Right atrium auricular region (tissue), 2 donors: ENCODE measurements at regions not wholly inside any gene's neighbourhood (a gene's known extent, or its start where the extent isn't known, plus 50 kb on each side); places are given as distances from the start of the nearest gene placed in this dataset.

Experiments
- DNase-seq: peaks from one replicate; pipeline ENCODE4 v3.0.0-alpha.2; 2019; ENCODE audit warnings: low spot score
- H3K27ac ChIP-seq, 2 donors: fragments of 200-600 bp; sonication (generic); 1 replicate in 1 of 2; 2 replicates in 1 of 2; pipeline ENCODE4 v1.5.1; 2016 to 2019
- H3K27me3 ChIP-seq, 2 donors: fragments of 200-600 bp; sonication (generic); one replicate each; pipeline versions ENCODE4 v1.5.1 to v1.6.0; 2017 to 2019
- H3K36me3 ChIP-seq: fragments of 200-600 bp; sonication (generic); one replicate; pipeline ENCODE4 v1.5.1; 2016
- H3K4me1 ChIP-seq, 2 donors: fragments of 200-600 bp; sonication (generic); one replicate each; pipeline versions ENCODE4 v1.5.1 to v1.6.0; 2017 to 2019
- H3K4me3 ChIP-seq, 2 donors: fragments of 200-600 bp; sonication (generic); 1 replicate in 1 of 2; 2 replicates in 1 of 2; pipeline ENCODE4 v1.5.1; 2017 to 2019; ENCODE audit warnings: mild to moderate bottlenecking in 1 of 2, moderate library complexity in 1 of 2
- H3K9me3 ChIP-seq, 2 donors: fragments of 200-600 bp; sonication (generic); one replicate each; pipeline ENCODE4 v1.5.1; 2019
- TF ChIP-seq, protein P1 (sequence below), 2 donors: fragments of 200-600 bp; sonication (generic); IDR thresholded peaks; one replicate each; pipeline ENCODE4 v1.5.1; 2019; ENCODE audit warnings: antibody characterized with exemption in 2 of 2

GRCh38 chr9:81741103-81741502 lies 51.8 kb upstream of the TLE1 start:
- no peak for DNase-seq
- TF ChIP-seq, protein P1, sequence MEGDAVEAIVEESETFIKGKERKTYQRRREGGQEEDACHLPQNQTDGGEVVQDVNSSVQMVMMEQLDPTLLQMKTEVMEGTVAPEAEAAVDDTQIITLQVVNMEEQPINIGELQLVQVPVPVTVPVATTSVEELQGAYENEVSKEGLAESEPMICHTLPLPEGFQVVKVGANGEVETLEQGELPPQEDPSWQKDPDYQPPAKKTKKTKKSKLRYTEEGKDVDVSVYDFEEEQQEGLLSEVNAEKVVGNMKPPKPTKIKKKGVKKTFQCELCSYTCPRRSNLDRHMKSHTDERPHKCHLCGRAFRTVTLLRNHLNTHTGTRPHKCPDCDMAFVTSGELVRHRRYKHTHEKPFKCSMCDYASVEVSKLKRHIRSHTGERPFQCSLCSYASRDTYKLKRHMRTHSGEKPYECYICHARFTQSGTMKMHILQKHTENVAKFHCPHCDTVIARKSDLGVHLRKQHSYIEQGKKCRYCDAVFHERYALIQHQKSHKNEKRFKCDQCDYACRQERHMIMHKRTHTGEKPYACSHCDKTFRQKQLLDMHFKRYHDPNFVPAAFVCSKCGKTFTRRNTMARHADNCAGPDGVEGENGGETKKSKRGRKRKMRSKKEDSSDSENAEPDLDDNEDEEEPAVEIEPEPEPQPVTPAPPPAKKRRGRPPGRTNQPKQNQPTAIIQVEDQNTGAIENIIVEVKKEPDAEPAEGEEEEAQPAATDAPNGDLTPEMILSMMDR (IDR thresholded peaks at IDR 0.05), result no peak
- Histone ChIP-seq H3K27ac (no peak overlapping the region), H3K4me1 (no peaks in the 10 kb centered on the region), H3K4me3 (no peak overlapping the region), H3K36me3 (no peaks in the 10 kb centered on the region), H3K9me3 (peaks cover 0 to 5% of the 10 kb centered on the region in 2 donors), H3K27me3 (no peaks in the 10 kb centered on the region)

DNA sequence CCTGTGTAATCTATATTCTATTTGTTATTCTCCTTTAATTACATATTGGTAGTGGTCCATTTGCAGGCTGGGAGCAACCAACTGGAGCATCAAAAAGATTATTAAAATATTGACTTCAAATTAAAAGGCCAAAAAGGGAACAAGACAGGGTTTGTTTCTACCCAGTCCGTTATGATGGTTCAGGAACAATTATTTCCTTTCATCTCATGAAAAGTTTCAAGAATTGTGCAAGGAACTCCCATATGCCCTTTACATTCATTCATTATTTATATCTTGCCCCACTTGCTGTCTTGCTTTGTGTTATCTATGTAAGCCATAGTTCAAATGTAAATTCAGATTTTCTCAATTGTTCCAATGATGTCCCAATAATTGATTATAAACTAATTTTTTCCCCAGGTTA lies 58.7 kb upstream of the TLE1 start:
- TF ChIP-seq, protein P1 (IDR thresholded peaks at IDR 0.05), result no peak
- Histone ChIP-seq H3K4me1 (no peaks in the 10 kb centered on the region), H3K36me3 (no peaks in the 10 kb centered on the region), H3K27me3 (no peaks in the 10 kb centered on the region), H3K9me3 (no peaks in the 10 kb centered on the region), H3K27ac (no peak overlapping the region), H3K4me3 (no peak overlapping the region)
- DNase-seq, result no peak

- Histone ChIP-seq H3K4me3 (no peak overlapping the region), H3K4me1 (no peaks in the 10 kb centered on the region), H3K36me3 (no peaks in the 10 kb centered on the region), H3K27ac (no peak overlapping the region), H3K9me3 (no peaks in the 10 kb centered on the region), H3K27me3 (no peaks in the 10 kb centered on the region)
- TF ChIP-seq, protein P1 (IDR thresholded peaks at IDR 0.05), result no peak
- DNase-seq, result no peak
Observed at GRCh38 chr9:81753436-81753835, 64.1 kb upstream of the TLE1 start.

DNA sequence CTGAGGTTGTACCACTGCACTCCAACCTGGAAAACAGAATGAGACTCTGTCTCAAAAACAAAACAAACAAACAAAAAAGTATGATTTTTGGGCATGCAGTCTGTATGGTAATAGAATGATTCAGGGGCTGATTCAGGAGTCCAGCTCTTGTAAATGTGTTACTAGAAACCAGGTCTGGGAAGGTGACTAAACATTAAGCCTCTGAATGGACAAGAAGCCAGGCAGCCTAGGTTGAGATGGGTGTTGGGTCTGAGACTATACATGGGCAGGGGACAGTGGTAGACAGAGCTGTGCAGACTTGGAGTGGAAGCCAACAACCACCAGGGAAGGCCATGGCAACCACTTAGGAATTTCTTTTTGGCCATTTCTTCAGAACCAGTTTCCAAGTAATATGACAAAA lies 64.9 kb upstream of the TLE1 start:
- TF ChIP-seq, protein P1 (IDR thresholded peaks at IDR 0.05), result no peak
- H3K36me3 ChIP-seq, result no peaks in the 10 kb centered on the region
- H3K27me3 ChIP-seq, result no peaks in the 10 kb centered on the region
- no peak for DNase-seq
- no peak overlapping the region for H3K4me3 ChIP-seq
- no peaks in the 10 kb centered on the region for H3K4me1 ChIP-seq
- H3K9me3 ChIP-seq, result no peaks in the 10 kb centered on the region
- H3K27ac ChIP-seq, result no peak overlapping the region

DNA sequence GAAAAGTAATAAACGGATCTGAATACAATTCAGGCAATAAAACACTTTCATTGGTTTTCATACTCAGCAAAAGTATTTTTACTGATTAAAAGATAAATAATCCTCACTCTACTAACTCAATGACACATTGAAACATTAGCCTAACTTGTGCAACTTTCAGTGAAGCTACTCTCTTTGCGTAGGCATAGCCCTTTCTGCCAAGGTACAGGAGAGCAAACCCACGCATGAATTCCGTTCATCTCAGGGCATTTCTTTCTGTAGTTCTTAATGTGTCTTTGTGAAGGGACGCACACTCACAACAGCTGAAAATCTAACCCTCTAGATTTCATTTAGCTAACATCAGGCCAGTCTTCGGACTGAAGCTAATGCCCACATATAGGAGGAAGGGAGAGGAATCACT lies 66.4 kb upstream of the TLE1 start:
- Histone ChIP-seq H3K27me3 (no peaks in the 10 kb centered on the region), H3K9me3 (no peaks in the 10 kb centered on the region), H3K4me3 (no peak overlapping the region), H3K4me1 (no peaks in the 10 kb centered on the region), H3K36me3 (no peaks in the 10 kb centered on the region), H3K27ac (no peak overlapping the region)
- TF ChIP-seq, protein P1 (IDR thresholded peaks at IDR 0.05), result no peak
- no peak for DNase-seq

- Histone ChIP-seq H3K27me3 (no peaks in the 10 kb centered on the region), H3K27ac (no peak overlapping the region), H3K4me3 (no peak overlapping the region), H3K4me1 (no peaks in the 10 kb centered on the region), H3K9me3 (no peaks in the 10 kb centered on the region), H3K36me3 (no peaks in the 10 kb centered on the region)
- DNase-seq, result no peak
- TF ChIP-seq, protein P1 (IDR thresholded peaks at IDR 0.05), result no peak
Observed at GRCh38 chr9:81756561-81756960, 67.2 kb upstream of the TLE1 start.
